H9 (cell line): ENCODE measurements at regions not wholly inside any gene's neighbourhood (a gene's known extent, or its start where the extent isn't known, plus 50 kb on each side); places are given as distances from the start of the nearest gene placed in this dataset.
"Not testable (repeated sequence)": the region's sequence is repeated elsewhere in the genome, so short reads cannot be mapped to it uniquely, and the experiment has no call there.

ENCODE experiments used
- DNase-seq: peaks from one replicate; pipeline ENCODE4 v3.0.0-alpha.2; 2017
- H2AFZ ChIP-seq: one replicate; pipeline ENCODE4 v1.6.1; 2013; ENCODE audit warnings: mild to moderate bottlenecking, low read length, control low read depth, moderate library complexity
- H2AK5ac ChIP-seq: 2 replicates; pipeline ENCODE4 v1.6.1; 2013; ENCODE audit warnings: low read length, control low read depth, mixed read lengths; ENCODE audit not compliant: insufficient read length
- H2BK120ac ChIP-seq: one replicate; pipeline ENCODE4 v1.6.1; 2013; ENCODE audit warnings: low read depth, mild to moderate bottlenecking, low read length, control low read depth, inconsistent platforms; ENCODE audit not compliant: poor library complexity, severe bottlenecking
- H2BK12ac ChIP-seq: 2 replicates; pipeline ENCODE4 v1.6.1; 2013; ENCODE audit warnings: low read length, control low read depth, mixed read lengths, low read depth; ENCODE audit not compliant: insufficient read length
- H2BK15ac ChIP-seq: 2 replicates; pipeline ENCODE4 v1.6.1; 2013; ENCODE audit warnings: low read depth, low read length, control low read depth
- H2BK20ac ChIP-seq: one replicate; pipeline ENCODE4 v1.6.1; 2013; ENCODE audit warnings: low read depth, mild to moderate bottlenecking, low read length, control low read depth, inconsistent platforms; ENCODE audit not compliant: poor library complexity, severe bottlenecking
- H2BK5ac ChIP-seq: 2 replicates; pipeline ENCODE4 v1.6.1; 2013; ENCODE audit warnings: low read length, control low read depth, mixed read lengths; ENCODE audit not compliant: insufficient read length
- H3K14ac ChIP-seq: 2 replicates; pipeline ENCODE4 v1.6.1; 2013; ENCODE audit warnings: low read length, control low read depth; ENCODE audit not compliant: insufficient read depth
- H3K18ac ChIP-seq: 2 replicates; pipeline ENCODE4 v1.6.1; 2013; ENCODE audit warnings: low read depth, mild to moderate bottlenecking, mixed read lengths, low read length, control low read depth; ENCODE audit not compliant: insufficient read length
- H3K23ac ChIP-seq: 2 replicates; pipeline ENCODE4 v1.6.1; 2013; ENCODE audit warnings: low read length, control low read depth, mixed read lengths, low read depth; ENCODE audit not compliant: insufficient read length
- H3K23me2 ChIP-seq: 2 replicates; pipeline ENCODE4 v1.6.1; 2013; ENCODE audit warnings: low read depth, mild to moderate bottlenecking, mixed read lengths, low read length, control low read depth; ENCODE audit not compliant: insufficient read length, poor library complexity, severe bottlenecking
- H3K27ac ChIP-seq: 2 replicates; pipeline ENCODE4 v1.5.1; 2013; ENCODE audit warnings: low read length, control low read depth, mixed read lengths, low read depth; ENCODE audit not compliant: insufficient read length
- H3K27me3 ChIP-seq: 2 replicates; pipeline ENCODE4 v1.6.1; 2013; ENCODE audit warnings: low read length, control low read depth, inconsistent platforms; ENCODE audit not compliant: insufficient read depth
- H3K4ac ChIP-seq: 2 replicates; pipeline ENCODE4 v1.6.1; 2013; ENCODE audit warnings: low read depth, mild to moderate bottlenecking, control low read depth, inconsistent platforms, low read length, moderate library complexity
- H3K4me1 ChIP-seq: 2 replicates; pipeline ENCODE4 v1.6.1; 2013; ENCODE audit warnings: low read length, control low read depth, inconsistent platforms; ENCODE audit not compliant: insufficient read depth
- H3K4me2 ChIP-seq: 2 replicates; pipeline ENCODE4 v1.6.1; 2013; ENCODE audit warnings: low read length, control low read depth, mixed read lengths; ENCODE audit not compliant: insufficient read length, insufficient read depth
- H3K56ac ChIP-seq: 2 replicates; pipeline ENCODE4 v1.6.1; 2013; ENCODE audit warnings: low read depth, mild to moderate bottlenecking, mixed read lengths, low read length, control low read depth; ENCODE audit not compliant: insufficient read length
- H3K79me1 ChIP-seq: 2 replicates; pipeline ENCODE4 v1.6.1; 2013; ENCODE audit warnings: low read depth, mild to moderate bottlenecking, moderate library complexity, low read length, control low read depth, inconsistent platforms; ENCODE audit not compliant: insufficient read depth, poor library complexity, severe bottlenecking
- H3K79me2 ChIP-seq: 2 replicates; pipeline ENCODE4 v1.6.1; 2013; ENCODE audit warnings: low read length, control low read depth, inconsistent platforms; ENCODE audit not compliant: insufficient read depth
- H3K9ac ChIP-seq: 2 replicates; pipeline ENCODE4 v1.6.1; 2013; ENCODE audit warnings: low read length, control low read depth, mixed read lengths; ENCODE audit not compliant: insufficient read length; ENCODE audit errors: extremely low read depth
- H3K9me3 ChIP-seq: one replicate; pipeline ENCODE4 v1.6.1; 2013; ENCODE audit warnings: low read depth, low read length, inconsistent platforms; ENCODE audit not compliant: control insufficient read depth
- H3T11ph ChIP-seq: one replicate; pipeline ENCODE4 v1.6.1; 2013; ENCODE audit warnings: mild to moderate bottlenecking, low read length, control low read depth, inconsistent platforms
- H4K20me1 ChIP-seq: one replicate; pipeline ENCODE4 v1.6.1; 2013; ENCODE audit not compliant: control insufficient read depth, insufficient read length, insufficient read depth
- H4K5ac ChIP-seq: 2 replicates; pipeline ENCODE4 v1.6.1; 2013; ENCODE audit warnings: low read depth, mild to moderate bottlenecking, mixed read lengths, low read length, control low read depth; ENCODE audit not compliant: insufficient read length
- H4K8ac ChIP-seq: replicated peaks from 2 replicates; pipeline ENCODE4 v1.6.1; 2013; ENCODE audit warnings: low read length, control low read depth, mixed read lengths, low read depth; ENCODE audit not compliant: insufficient read length
- H4K91ac ChIP-seq: 2 replicates; pipeline ENCODE4 v1.6.1; 2013; ENCODE audit warnings: low read depth, mild to moderate bottlenecking, moderate library complexity, mixed read lengths, low read length, control low read depth; ENCODE audit not compliant: insufficient read length
- H3K27ac Mint-ChIP-seq, 3 experiments: 2 replicates in 2 of 3; 3 replicates in 1 of 3; pipeline ENCODE4 v1.8.0; 2020 to 2021; ENCODE audit warnings: mixed read lengths in 3 of 3, mild to moderate bottlenecking in 1 of 3, moderate library complexity in 1 of 3
- H3K27me3 Mint-ChIP-seq: 2 replicates; pipeline ENCODE4 v1.8.0; 2021; ENCODE audit warnings: low read depth, mild to moderate bottlenecking, moderate library complexity, mixed read lengths
- H3K36me3 Mint-ChIP-seq, 3 experiments: 2 replicates in 2 of 3; 3 replicates in 1 of 3; pipeline ENCODE4 v1.8.0; 2020 to 2021; ENCODE audit warnings: low read depth in 3 of 3, mixed read lengths in 3 of 3; ENCODE audit not compliant: insufficient read depth in 1 of 3
- H3K4me1 Mint-ChIP-seq, 2 experiments: 2 replicates each; pipeline ENCODE4 v1.8.0; 2020; ENCODE audit warnings: mixed read lengths in 2 of 2
- H3K4me3 Mint-ChIP-seq, 2 experiments: 2 replicates in 1 of 2; 3 replicates in 1 of 2; pipeline ENCODE4 v1.8.0; 2020 to 2021; ENCODE audit warnings: mild to moderate bottlenecking in 2 of 2, mixed read lengths in 2 of 2, moderate library complexity in 1 of 2
- H3K9me3 Mint-ChIP-seq, 2 experiments: 2 replicates in 1 of 2; 3 replicates in 1 of 2; pipeline ENCODE4 v1.8.0; 2020; ENCODE audit warnings: mild to moderate bottlenecking in 2 of 2, mixed read lengths in 2 of 2, moderate library complexity in 1 of 2
- WGBS: extraction: QIAGEN DNeasy Blood & Tissue Kit; methylation state at CpG from one replicate; pipeline ENCODE4 v1.1.7; 2013; ENCODE audit warnings: missing lambda C conversion rate, low lambda C conversion rate, mixed read lengths; ENCODE audit not compliant: insufficient read length; ENCODE audit errors: extremely low coverage; 5-methylcytosine and 5-hydroxymethylcytosine counted together
- TF ChIP-seq, protein P1 (sequence below): fragments of 200-600 bp; sonication (generic); conservative IDR thresholded peaks from 3 replicates; pipeline ENCODE4 v1.8.0; 2021; ENCODE audit warnings: antibody characterized with exemption, mild to moderate bottlenecking

DNA sequence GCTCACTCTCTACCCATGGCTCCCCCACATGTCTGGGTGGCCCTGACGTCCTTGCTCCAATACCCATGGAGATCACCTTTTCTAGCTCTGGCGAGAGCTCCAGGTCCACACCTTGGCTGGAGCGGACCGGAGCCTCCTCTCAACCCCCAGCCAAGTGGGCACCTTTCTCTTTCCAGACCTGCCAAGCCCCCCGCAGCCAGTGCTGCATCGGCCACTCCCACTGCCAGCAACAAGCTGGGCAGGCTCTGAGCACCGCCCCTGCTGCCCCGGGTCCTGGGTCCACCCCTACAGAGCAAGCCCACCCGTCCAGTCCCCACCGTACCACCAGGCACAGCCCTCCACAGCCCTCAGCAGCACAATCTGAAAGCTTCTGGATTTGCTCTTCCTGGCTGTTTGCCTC lies 98.2 kb upstream of the C14orf180 start:
- TF ChIP-seq, protein P1, sequence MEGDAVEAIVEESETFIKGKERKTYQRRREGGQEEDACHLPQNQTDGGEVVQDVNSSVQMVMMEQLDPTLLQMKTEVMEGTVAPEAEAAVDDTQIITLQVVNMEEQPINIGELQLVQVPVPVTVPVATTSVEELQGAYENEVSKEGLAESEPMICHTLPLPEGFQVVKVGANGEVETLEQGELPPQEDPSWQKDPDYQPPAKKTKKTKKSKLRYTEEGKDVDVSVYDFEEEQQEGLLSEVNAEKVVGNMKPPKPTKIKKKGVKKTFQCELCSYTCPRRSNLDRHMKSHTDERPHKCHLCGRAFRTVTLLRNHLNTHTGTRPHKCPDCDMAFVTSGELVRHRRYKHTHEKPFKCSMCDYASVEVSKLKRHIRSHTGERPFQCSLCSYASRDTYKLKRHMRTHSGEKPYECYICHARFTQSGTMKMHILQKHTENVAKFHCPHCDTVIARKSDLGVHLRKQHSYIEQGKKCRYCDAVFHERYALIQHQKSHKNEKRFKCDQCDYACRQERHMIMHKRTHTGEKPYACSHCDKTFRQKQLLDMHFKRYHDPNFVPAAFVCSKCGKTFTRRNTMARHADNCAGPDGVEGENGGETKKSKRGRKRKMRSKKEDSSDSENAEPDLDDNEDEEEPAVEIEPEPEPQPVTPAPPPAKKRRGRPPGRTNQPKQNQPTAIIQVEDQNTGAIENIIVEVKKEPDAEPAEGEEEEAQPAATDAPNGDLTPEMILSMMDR: no peak
- no peak overlapping the region for H3K4ac ChIP-seq
- Mint-ChIP-seq H3K27ac (no peak overlapping the region; a peak in 1 of 7 replicates), H3K27me3 (peaks cover 16% of the 10 kb centered on the region), H3K4me1 (peaks cover 17% of the 10 kb centered on the region in 2 experiments), H3K36me3 (peaks cover 12 to 19% (median 16%) of the 10 kb centered on the region in 3 experiments), H3K4me3 (no peak overlapping the region), H3K9me3 (peaks cover 25 to 32% of the 10 kb centered on the region in 2 experiments)
- no peak overlapping the region for H3K14ac ChIP-seq
- no peak overlapping the region for H4K8ac ChIP-seq
- no peak for DNase-seq
- no peak overlapping the region for H3K27ac ChIP-seq
- H3K4me2 ChIP-seq: no peak overlapping the region
- no peak overlapping the region for H2BK120ac ChIP-seq
- no peak overlapping the region for H4K5ac ChIP-seq
- H2AK5ac ChIP-seq: no peak overlapping the region
- peaks cover 14% of the 10 kb centered on the region for H3K9me3 ChIP-seq
- 0 out of 2 replicates have a peak, but pooled peaks cover 2% of the 10 kb centered on the region for H3K4me1 ChIP-seq
- H3K79me1 ChIP-seq: no peaks in the 10 kb centered on the region
- H4K91ac ChIP-seq: no peak overlapping the region
- no peaks in the 10 kb centered on the region for H3K79me2 ChIP-seq
- H3T11ph ChIP-seq: no peak overlapping the region
- H2BK12ac ChIP-seq: no peak overlapping the region
- H3K56ac ChIP-seq: no peak overlapping the region
- H2AFZ ChIP-seq: no peak overlapping the region
- H3K23ac ChIP-seq: no peak overlapping the region
- H2BK5ac ChIP-seq: no peak overlapping the region
- no peak overlapping the region for H2BK20ac ChIP-seq
- H3K9ac ChIP-seq: no peak overlapping the region
- H3K18ac ChIP-seq: no peak overlapping the region
- no peaks in the 10 kb centered on the region for H3K23me2 ChIP-seq
- WGBS: no CpG with 5 or more reads among the region's 10 CpGs
- no peaks in the 10 kb centered on the region for H4K20me1 ChIP-seq
- no peak overlapping the region for H2BK15ac ChIP-seq
- H3K27me3 ChIP-seq: no peaks in the 10 kb centered on the region

DNA sequence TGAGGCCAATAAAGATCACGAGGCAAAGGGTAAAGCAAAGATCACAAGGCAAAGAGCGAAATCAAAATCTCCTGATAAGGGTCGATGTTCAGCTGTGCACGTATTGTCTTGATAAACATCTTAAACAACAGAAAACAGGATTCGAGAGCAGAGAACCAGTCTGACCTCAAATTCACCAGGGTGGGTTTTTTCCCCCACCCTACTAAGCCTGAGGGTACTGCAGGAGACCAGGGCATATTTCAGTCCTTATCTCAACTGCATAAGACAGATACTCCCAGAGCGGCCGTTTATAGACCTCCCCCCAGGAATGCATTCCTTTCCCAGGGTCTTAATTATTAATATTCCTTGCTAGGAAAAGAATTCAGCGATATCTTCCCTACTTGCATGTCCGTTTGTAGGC lies 97.5 kb upstream of the C14orf180 start:
- H2BK12ac ChIP-seq, H3K23ac ChIP-seq, H3K4me1 ChIP-seq, H4K8ac ChIP-seq, H3K27me3 ChIP-seq, H2BK20ac ChIP-seq, H4K5ac ChIP-seq, H2BK5ac ChIP-seq, H3K79me1 ChIP-seq, DNase-seq, H3K4ac ChIP-seq, H2BK15ac ChIP-seq, H3K56ac ChIP-seq, H3K23me2 ChIP-seq, H4K91ac ChIP-seq, H3K4me2 ChIP-seq, H3K14ac ChIP-seq, H3K9ac ChIP-seq, H2AK5ac ChIP-seq, H3T11ph ChIP-seq, H3K18ac ChIP-seq, H2BK120ac ChIP-seq, H3K79me2 ChIP-seq, H3K27ac Mint-ChIP-seq, H3K4me3 Mint-ChIP-seq, H2AFZ ChIP-seq, H3K27ac ChIP-seq, H4K20me1 ChIP-seq: not testable (repeated sequence)
- WGBS: no CpG with 5 or more reads among the region's 9 CpGs
- H3K4me1 Mint-ChIP-seq: peaks cover 17 to 18% of the 10 kb centered on the region in 2 experiments
- H3K36me3 Mint-ChIP-seq: peaks cover 12 to 19% (median 16%) of the 10 kb centered on the region in 3 experiments
- peaks cover 25 to 32% of the 10 kb centered on the region in 2 experiments for H3K9me3 Mint-ChIP-seq
- H3K9me3 ChIP-seq: peaks cover 14% of the 10 kb centered on the region
- H3K27me3 Mint-ChIP-seq: peaks cover 16% of the 10 kb centered on the region
